ENCODE measurements at regions not wholly inside any gene's neighbourhood (a gene's known extent, or its start where the extent isn't known, plus 50 kb on each side); places are given as distances from the start of the nearest gene placed in this dataset.
"Not testable (repeated sequence)": the region's sequence is repeated elsewhere in the genome, so short reads cannot be mapped to it uniquely, and the experiment has no call there.

GRCh38 chr16:86077243-86077940 is 178.4 kb downstream of the IRF8 start:
- no peak for DNase-seq

GRCh38 chr16:86078121-86078600 is 179.2 kb downstream of the IRF8 start:
- DNase-seq: no peak

DNA sequence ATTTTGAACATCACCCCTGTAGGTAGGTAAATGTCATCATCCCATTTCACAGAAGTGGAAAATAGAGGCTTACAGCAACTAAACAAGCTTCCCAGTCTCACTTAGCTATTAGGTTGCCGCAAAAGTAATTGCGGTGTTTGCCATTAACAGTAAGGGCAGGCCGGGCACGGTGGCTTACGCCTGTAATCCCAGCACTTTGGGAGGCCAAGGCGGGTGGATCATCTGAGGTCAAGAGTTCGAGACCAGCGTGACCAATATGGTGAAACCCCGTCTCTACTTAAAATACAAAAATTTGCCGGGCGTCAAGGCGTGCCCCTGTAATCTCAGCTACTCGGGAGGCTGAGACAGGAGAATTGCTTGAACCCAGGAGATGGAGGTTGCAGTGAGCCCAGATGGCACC is 179.7 kb downstream of the IRF8 start:
- DNase-seq: not testable (repeated sequence)

DNA sequence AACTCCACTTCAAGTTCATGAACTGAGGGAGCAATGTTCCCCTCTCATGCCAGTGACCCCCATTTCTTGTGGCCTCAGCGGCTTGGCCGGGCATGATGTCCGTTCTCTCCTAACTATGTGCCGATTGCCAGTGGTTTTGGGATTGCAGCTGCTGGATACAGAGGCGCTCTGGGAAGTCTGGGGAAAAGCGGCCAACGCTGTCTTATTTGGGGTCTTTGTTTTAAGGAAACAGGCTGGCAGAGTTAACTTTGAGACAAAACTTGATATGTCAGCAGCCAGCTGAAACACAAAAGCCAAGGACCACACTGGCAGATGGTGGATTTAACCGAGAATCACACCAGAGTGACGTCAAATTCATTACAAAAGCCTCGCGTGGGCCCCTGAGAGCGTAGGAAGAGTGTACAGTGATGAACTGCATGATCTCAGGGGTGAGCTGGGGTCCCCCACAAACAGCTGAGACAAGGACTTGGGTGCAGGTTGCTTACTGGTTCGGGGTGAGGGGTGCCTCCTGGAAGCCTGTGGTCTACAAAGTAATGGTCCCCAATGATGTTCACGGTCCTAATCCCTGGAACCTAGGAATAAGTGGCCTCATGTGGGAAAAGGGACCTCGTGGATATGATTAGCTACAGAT is 180.4 kb downstream of the IRF8 start:
- DNase-seq: no peak

- no peak for DNase-seq
These were observed 181.3 kb downstream of the IRF8 start for GRCh38 chr16:86080131-86080875.

DNA sequence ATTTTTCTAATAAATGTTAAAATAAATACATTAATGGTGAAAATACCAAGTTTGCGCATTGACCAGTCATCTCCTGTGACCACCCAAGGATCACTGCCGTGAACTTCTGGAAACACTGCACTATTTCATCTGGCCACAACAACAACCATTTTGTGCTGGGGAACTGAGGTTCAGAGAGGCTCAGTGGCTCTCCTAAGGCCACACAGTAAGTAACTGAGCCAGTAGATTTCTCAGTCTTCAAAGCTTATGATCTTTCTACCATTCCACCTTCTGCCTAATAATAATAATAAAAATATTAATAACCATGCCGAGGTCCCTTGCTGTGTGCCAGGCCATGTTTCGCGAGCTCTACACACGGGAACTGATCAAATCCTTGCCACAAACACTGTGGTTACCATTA is 182.0 kb downstream of the IRF8 start:
- DNase-seq: no peak

DNA sequence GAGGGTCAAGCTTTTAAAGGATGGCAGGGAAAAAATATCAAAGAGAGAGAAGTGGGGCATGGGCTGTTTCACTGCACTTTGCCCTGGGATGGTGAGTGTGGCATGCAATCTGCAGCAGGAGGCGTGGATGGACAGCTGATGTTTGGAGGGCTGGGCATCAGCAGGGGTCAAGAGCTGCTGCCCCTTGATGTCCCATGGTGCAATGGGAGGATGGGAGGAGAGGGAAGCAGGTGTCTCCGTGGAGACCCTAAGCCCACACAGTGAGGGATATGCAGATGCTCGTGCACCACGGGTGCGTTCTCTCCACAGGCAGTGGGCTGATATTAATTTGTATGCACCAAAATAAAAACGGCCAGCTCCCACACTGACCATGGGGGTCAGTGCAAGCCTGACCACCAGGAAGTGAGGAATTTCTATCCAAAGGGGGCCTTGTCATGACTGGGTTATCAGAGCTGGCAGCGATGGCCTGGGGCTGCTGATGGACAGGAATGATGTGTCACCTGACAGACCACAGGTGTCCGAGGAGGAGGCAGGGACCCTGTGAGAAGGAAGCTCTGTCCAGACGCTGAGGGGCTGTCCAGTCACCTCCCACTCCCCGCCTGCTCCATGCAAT is 183.6 kb downstream of the IRF8 start:
- DNase-seq: no peak

- no peak for DNase-seq
These were observed 184.5 kb downstream of the IRF8 start for GRCh38 chr16:86083382-86084002.

DNA sequence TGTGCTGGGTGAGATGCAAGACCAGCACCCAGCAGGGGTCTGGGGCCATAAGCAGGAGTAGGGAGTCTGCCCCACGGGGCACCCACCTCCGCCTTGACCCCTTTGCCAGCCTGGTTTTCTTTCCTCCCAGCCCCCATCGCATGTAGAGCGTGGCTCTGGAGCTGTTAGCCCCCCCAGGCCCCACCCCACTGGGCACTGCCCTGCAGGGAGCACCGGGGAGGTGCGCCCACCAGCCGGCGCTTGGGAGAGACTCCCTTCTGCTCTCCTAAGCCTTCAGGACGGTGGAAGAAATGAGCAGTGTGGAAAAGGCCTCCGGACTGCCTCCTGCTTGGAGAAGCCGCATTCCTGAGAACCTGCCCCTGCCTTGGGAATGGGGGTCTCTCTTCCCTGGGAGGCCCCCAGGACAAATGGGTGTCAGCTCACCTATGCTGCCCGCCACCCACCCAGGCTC is 186.2 kb downstream of the IRF8 start:
- no peak for DNase-seq

DNA sequence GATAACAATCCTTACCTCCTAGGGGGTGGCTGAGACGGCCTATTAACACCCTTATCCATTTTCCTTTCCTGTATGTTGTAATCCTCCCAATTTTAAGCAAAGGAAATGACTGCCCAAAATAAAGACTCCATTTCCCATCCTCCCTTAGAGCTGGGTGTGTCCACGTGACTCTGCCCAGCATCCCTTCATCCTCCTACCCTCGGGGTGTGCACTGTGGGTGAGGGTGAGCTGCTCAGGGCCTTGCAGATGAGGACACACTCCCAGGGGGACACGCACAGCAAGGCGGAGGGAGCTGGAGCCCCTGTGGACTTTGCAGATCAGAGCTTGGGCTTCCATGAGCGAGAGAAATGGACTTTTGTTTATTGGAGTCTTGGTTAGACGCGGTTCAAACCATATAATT is 186.8 kb downstream of the IRF8 start:
- DNase-seq: no peak

- DNase-seq: no peak
These were observed 187.5 kb downstream of the IRF8 start for GRCh38 chr16:86086471-86086870.

DNA sequence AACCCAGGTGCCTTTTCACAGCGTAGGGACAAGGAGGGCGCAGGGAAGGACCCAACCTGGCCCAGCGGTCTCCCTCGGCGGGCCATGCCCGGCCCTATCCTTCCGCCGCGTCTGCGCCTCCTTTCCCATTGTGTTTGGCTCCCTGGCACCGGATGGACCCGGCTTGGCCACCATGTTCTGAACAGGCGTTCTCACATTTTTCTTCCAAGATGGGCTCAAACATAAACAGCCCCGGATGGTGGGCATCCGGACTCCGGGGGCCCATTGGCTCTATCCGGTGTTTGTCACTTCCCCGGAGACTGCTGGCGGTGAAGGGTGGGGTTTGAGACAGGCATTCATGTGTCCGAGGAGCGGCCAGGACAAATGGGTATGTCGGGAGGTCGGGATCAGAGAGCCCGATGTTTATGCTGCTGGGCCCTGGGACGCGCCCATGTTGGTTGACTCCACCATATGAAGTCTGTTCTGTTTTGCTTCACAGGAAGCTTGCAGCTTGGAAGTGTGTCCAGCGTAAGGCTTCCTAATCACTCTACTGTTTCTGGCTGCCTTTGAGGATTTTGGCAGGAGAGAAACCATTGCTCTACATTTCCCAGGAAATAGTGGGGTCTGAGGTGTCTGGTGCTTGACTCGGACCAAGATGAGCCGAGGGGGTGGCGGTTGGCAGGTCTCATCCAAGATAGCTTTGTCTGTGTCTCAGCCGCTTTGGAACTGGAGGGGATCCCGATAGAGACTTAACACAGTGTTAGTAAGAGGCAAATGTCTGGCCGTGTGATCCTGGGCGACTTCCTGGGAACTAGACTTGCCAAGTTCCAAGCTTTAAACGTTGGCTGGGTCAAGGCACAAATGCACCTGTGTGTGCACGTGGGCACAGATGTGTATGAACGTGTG is 188.3 kb downstream of the IRF8 start:
- no peak for DNase-seq

DNA sequence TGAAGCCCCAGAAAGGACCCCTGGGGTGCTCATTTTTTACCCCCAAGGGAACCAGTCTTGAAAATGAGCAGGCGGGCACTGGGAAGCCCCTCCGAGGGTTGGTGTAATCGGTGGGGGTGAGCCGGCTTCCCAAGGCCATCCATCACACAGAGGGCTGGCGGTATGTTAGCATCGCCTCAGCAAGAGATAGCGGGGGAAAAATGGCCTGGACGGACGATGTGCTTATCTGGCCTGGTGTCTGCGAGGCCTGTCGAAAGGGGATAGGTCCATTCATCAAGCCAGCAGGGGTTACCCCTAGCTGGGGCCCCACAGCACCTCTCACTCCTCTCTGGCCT is 188.9 kb downstream of the IRF8 start:
- no peak for DNase-seq

DNA sequence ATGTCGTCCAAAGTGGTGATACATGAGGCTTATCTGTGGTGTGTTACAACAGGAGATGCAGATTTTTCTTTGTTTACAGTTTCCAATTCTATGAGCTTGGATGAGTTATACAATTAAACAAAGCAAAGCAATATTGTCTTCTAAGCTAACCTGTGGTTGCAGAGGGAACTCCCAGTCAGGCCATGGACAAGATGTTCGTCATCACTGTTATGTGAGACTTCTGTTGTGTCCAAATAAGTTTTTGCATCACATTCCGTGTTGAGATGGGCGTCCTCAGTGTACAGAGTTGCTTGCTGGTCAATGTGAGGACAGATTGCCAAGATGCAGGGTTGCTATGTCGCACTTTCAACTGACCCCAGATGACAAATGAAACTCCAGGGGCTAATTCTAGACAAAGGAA is 189.3 kb downstream of the IRF8 start:
- no peak for DNase-seq

GRCh38 chr16:86088816-86089215 is 189.9 kb downstream of the IRF8 start:
- no peak for DNase-seq

GRCh38 chr16:86089334-86089900 is 190.5 kb downstream of the IRF8 start:
- DNase-seq: no peak

DNA sequence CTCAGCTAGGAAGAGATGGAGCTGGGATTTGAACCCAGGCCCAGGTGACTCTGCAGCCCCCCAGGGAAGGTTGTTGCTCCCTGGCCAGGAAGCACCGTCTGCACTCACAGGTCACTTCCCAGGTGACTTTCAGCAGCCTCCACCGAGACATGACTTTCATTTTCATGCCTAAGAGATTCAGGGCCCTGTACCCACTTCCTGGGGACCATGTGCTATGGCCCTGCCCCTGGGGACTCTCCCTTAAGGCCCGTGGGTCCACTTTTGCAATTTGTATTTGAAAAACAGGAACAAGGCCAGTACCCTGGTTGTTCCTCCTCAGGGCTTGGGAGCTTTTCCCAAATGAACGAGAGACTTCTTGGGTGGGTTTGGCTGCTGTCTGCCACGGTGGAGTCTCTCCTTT is 191.0 kb downstream of the IRF8 start:
- DNase-seq: no peak

- no peak for DNase-seq
These were observed 191.7 kb downstream of the IRF8 start for GRCh38 chr16:86090461-86091170.

GRCh38 chr16:86091976-86092375 is 193.0 kb downstream of the IRF8 start:
- no peak for DNase-seq

DNA sequence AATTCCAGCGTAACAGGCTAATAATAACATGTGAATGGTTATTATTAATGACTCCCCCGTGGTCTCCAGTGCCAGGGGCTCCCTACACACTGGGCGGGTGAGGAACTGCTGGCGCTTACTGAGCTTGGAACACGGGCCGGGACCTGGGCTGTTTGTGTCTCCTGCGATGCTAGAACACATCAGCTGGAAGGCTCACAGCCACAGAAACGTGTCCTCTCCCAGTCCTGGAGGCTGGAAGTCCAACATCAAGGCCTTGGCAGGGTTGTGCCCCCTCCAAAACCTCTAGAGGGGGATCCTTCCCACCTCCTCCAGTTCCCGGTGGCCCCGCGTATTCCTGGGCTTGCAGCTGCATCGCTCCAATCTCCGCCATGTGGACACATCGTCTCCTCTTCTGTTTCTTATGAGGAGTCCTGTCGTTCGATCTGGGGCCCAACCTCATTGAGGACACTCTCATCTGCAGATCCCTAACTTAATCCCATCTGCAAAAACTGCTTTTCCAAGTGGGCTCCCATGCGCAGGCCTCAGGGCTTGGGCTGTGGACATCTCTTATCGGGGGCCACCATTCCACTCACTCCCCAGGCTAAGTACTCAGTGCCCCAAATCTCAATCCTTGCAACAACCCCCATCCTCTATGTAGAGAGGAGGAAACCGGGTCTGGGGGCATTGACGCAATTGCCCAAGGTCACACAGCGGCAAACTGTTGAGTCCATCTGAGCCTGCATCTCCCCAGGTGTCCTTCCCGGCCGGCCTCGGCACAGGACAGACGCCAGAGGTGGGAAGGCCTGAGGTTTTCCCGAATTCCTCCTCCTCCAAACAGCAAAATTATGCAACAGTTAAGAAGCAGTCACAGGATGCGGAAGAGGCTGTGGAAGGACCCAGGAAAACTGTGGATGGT is 193.9 kb downstream of the IRF8 start:
- DNase-seq: no peak
